K562 (cell line): ENCODE measurements at regions not wholly inside any gene's neighbourhood (a gene's known extent, or its start where the extent isn't known, plus 50 kb on each side); places are given as distances from the start of the nearest gene placed in this dataset.

Experiments
- ATAC-seq: fragments of 200-7000 bp; cut with Tn5 transposase; 3 replicates; pipeline ENCODE4 v1.9.1; 2020; ENCODE audit warnings: moderate library complexity
- BruUV-seq: library from RNA; stranded (reverse); fragments of 400-500 nt; replicated peaks from 2 replicates; lab custom pipeline; 2021; lab: Mats Ljungman, UMichigan
- CTCF ChIA-PET: fragments of 300-600 bp; formaldehyde crosslinking; extraction: SDS; loops from one replicate; lab custom pipeline; 2021; ENCODE audit warnings: low intra/inter-chr PET ratio; lab: Yijun Ruan, JAX
- POLR2A ChIA-PET: fragments of 300-600, 350-650 bp; sonication (Branson Sonifier 250); formaldehyde crosslinking; extraction: SDS; loops from one replicate; lab custom pipeline; 2021; ENCODE audit warnings: antibody characterized with exemption, inconsistent platforms; lab: Yijun Ruan, JAX
- DNase-seq, 4 experiments: peaks; one replicate each; pipeline versions ENCODE4 v3.0.0 to v3.0.0-alpha.2; 2011 to 2018; ENCODE audit warnings: low spot score in 3 of 4, mixed read lengths in 3 of 4; ENCODE audit errors: extremely low read depth in 1 of 4
- FAIRE-seq: peaks from 2 replicates; lab custom pipeline; 2011; peaks lifted over from hg19 to GRCh38; lab: Jason Lieb, UNC
- H2AFZ ChIP-seq: 2 replicates; pipeline ENCODE4 v1.6.0; 2011; ENCODE audit warnings: low read depth, low read length, control low read depth, inconsistent platforms
- H3K27ac ChIP-seq: fragments of 200-600 bp; 3 replicates; pipeline ENCODE4 v1.8.0; 2011; ENCODE audit warnings: low read depth, mild to moderate bottlenecking, control low read depth, inconsistent platforms, low read length, moderate library complexity, mixed read lengths; ENCODE audit errors: extremely low read depth
- H3K27me3 ChIP-seq, 2 experiments: fragments of 300-600 bp in 1 of 2; 2 replicates in 1 of 2; 3 replicates in 1 of 2; pipeline versions ENCODE4 v1.6.0 to v1.8.0; 2011; ENCODE audit warnings: inconsistent platforms in 2 of 2, low read length in 2 of 2, mild to moderate bottlenecking in 1 of 2, mixed read lengths in 1 of 2, moderate library complexity in 1 of 2; ENCODE audit not compliant: control insufficient read depth in 2 of 2, insufficient read depth in 2 of 2
- H3K36me3 ChIP-seq: fragments of 300-600 bp; 3 replicates; pipeline ENCODE4 v1.8.0; 2011; ENCODE audit warnings: mild to moderate bottlenecking, low read length, inconsistent platforms; ENCODE audit not compliant: control insufficient read depth, insufficient read depth
- H3K4me1 ChIP-seq, 2 experiments: fragments of 200-600 bp in 1 of 2; replicated peaks in 1 of 2; 2 replicates in 1 of 2; 3 replicates in 1 of 2; pipeline versions ENCODE4 v1.5.1 to v1.8.0; 2011; ENCODE audit warnings: inconsistent platforms in 2 of 2, low read length in 2 of 2, mild to moderate bottlenecking in 1 of 2, mixed read lengths in 1 of 2, moderate library complexity in 1 of 2; ENCODE audit not compliant: control insufficient read depth in 2 of 2, insufficient read depth in 2 of 2
- H3K4me2 ChIP-seq: 2 replicates; pipeline ENCODE4 v1.6.1; 2011; ENCODE audit warnings: low read length, control low read depth, inconsistent platforms, mixed read lengths; ENCODE audit not compliant: insufficient read depth
- H3K4me3 ChIP-seq: fragments of 200-600 bp; sonication (generic), shearing (Covaris generic); 2 replicates; pipeline ENCODE4 v1.5.1; 2016; ENCODE audit warnings: control low read depth, inconsistent platforms
- H3K79me2 ChIP-seq: fragments of 200-600 bp; 3 replicates; pipeline ENCODE4 v1.8.0; 2011; ENCODE audit warnings: low read length, inconsistent platforms; ENCODE audit not compliant: control insufficient read depth, insufficient read depth
- H3K9ac ChIP-seq, 2 experiments: 2 replicates each; pipeline versions ENCODE4 v1.6.0 to v1.6.1; 2011; ENCODE audit warnings: low read depth in 2 of 2, low read length in 2 of 2, control low read depth in 1 of 2, inconsistent platforms in 1 of 2, mild to moderate bottlenecking in 1 of 2, mixed read lengths in 1 of 2; ENCODE audit not compliant: insufficient read depth in 1 of 2
- H3K9me1 ChIP-seq: one replicate; pipeline ENCODE4 v1.6.0; 2011; ENCODE audit warnings: inconsistent platforms, mild to moderate bottlenecking, low read length, moderate library complexity; ENCODE audit not compliant: control insufficient read depth, insufficient read depth
- H3K9me3 ChIP-seq: replicated peaks from 2 replicates; pipeline ENCODE4 v1.5.1; 2011; ENCODE audit warnings: low read depth, low read length, inconsistent platforms; ENCODE audit not compliant: control insufficient read depth, insufficient read depth
- H4K20me1 ChIP-seq: replicated peaks from 2 replicates; pipeline ENCODE4 v1.6.1; 2011; ENCODE audit warnings: low read length, inconsistent platforms, mixed read lengths; ENCODE audit not compliant: control insufficient read depth, insufficient read depth
- FOXK2 ChIP-seq, 2 experiments: fragments of 450-650 bp; IDR thresholded peaks in 1 of 2; conservative IDR thresholded peaks in 1 of 2; 2 replicates each; pipeline ENCODE4 v1.6.1; 2016; ENCODE audit warnings: low read depth in 2 of 2, mild to moderate bottlenecking in 1 of 2
- KLF6 ChIP-seq: fragments of 250-450 bp; sonication (Bioruptor Pico); IDR thresholded peaks from 2 replicates; pipeline ENCODE4 v1.4.0; 2020; ENCODE audit warnings: mild to moderate bottlenecking, moderate library complexity, borderline replicate concordance
- MIER1 ChIP-seq: fragments of 450-650 bp; IDR thresholded peaks from 2 replicates; pipeline ENCODE4 v1.6.1; 2016; ENCODE audit warnings: antibody characterized with exemption, mild to moderate bottlenecking, low read depth
- POLR2AphosphoS5 ChIP-seq: IDR thresholded peaks from 2 replicates; pipeline ENCODE4 v1.6.1; 2011; ENCODE audit warnings: mild to moderate bottlenecking, low read depth, low read length, moderate library complexity; ENCODE audit not compliant: control insufficient read depth, insufficient read depth
- TCFL5 ChIP-seq: fragments of 250-450 bp; sonication (Bioruptor Pico); conservative IDR thresholded peaks from 2 replicates; pipeline ENCODE4 v1.6.1; 2021; ENCODE audit warnings: mild to moderate bottlenecking, moderate library complexity, matching md5 sums
- THRAP3 ChIP-seq: fragments of 450-650 bp; IDR thresholded peaks from 2 replicates; pipeline ENCODE4 v1.6.1; 2016; ENCODE audit warnings: mild to moderate bottlenecking, inconsistent platforms, borderline replicate concordance
- YBX1 ChIP-seq: fragments of 450-650 bp; IDR thresholded peaks from 2 replicates; pipeline ENCODE4 v1.7.1; 2016; ENCODE audit warnings: mild to moderate bottlenecking
- ZBTB7A ChIP-seq: IDR thresholded peaks from 2 replicates; pipeline ENCODE4 v1.6.1; 2011; ENCODE audit warnings: low read depth, mild to moderate bottlenecking, low read length, moderate library complexity, borderline replicate concordance; ENCODE audit not compliant: control insufficient read depth
- ZNF133 ChIP-seq: fragments of 250-450 bp; sonication (Bioruptor Pico); IDR thresholded peaks from 2 replicates; pipeline ENCODE4 v1.4.0; 2020; ENCODE audit warnings: mild to moderate bottlenecking
- ZNF146 ChIP-seq: IDR thresholded peaks from one replicate; pipeline ENCODE4 v1.6.1; 2018; ENCODE audit warnings: missing compliant biosample characterization; ENCODE audit not compliant: unreplicated experiment
- ZNF23 ChIP-seq: fragments of 250-450 bp; sonication (Bioruptor Pico); IDR thresholded peaks from 2 replicates; pipeline ENCODE4 v1.4.0; 2020; ENCODE audit warnings: mild to moderate bottlenecking
- ZNF311 ChIP-seq: fragments of 250-450 bp; sonication (Bioruptor Pico); IDR thresholded peaks from 2 replicates; pipeline ENCODE4 v1.4.0; 2020; ENCODE audit warnings: mild to moderate bottlenecking, moderate library complexity
- ZNF778 ChIP-seq: fragments of 450-650 bp; formaldehyde crosslinking; IDR thresholded peaks from 2 replicates; pipeline ENCODE4 v1.4.0; 2020; ENCODE audit warnings: mild to moderate bottlenecking, moderate library complexity
- ZSCAN32 ChIP-seq: fragments of 450-650 bp; formaldehyde crosslinking; IDR thresholded peaks from 2 replicates; pipeline ENCODE4 v1.4.0; 2020; ENCODE audit warnings: mild to moderate bottlenecking, moderate library complexity
- WGBS: fragments of 100-300 bp; shearing (Covaris generic); methylation state at CpG from one replicate; pipeline ENCODE4 v1.1.6; 2016; ENCODE audit warnings: low coverage, mixed read lengths; ENCODE audit not compliant: insufficient coverage; ENCODE audit errors: missing lambda C conversion rate; 5-methylcytosine and 5-hydroxymethylcytosine counted together
- in situ Hi-C: fragments of 300-500 bp; cut with MboI; formaldehyde crosslinking; loops from 4 replicates; pipeline ENCODE4 v1.15.0; 2018; ENCODE audit warnings: inconsistent platforms, mixed read lengths
- intact Hi-C: fragments of 100-400 bp; cut with micrococcal nuclease; formaldehyde crosslinking; loops from 2 replicates; pipeline ENCODE4 v1.14.2; 2022
- TF ChIP-seq, protein P1 (sequence below): fragments of 250-450 bp; sonication (Bioruptor Pico); IDR thresholded peaks from 2 replicates; pipeline ENCODE4 v1.8.0; 2021; ENCODE audit warnings: moderate library complexity, mild to moderate bottlenecking, inconsistent platforms
- TF ChIP-seq, protein P2 (sequence below): sonication (generic); formaldehyde crosslinking; IDR thresholded peaks from 2 replicates; pipeline ENCODE4 v1.8.1; 2023; ENCODE audit warnings: mild to moderate bottlenecking, missing genetic modification reagents
- TF ChIP-seq, protein P3 (sequence below): fragments of 250-450 bp; sonication (Bioruptor Pico); IDR thresholded peaks from 2 replicates; pipeline ENCODE4 v1.6.1; 2021; ENCODE audit warnings: mild to moderate bottlenecking
- TF ChIP-seq, protein P4 (sequence below): fragments of 250-450 bp; sonication (Bioruptor Pico); IDR thresholded peaks from 2 replicates; pipeline ENCODE4 v1.8.0; 2021; ENCODE audit warnings: moderate library complexity, mild to moderate bottlenecking, inconsistent platforms
- TF ChIP-seq, protein P5 (sequence below): fragments of 450-650 bp; IDR thresholded peaks from 2 replicates; pipeline ENCODE4 v1.6.1; 2016; ENCODE audit warnings: missing biosample characterization, missing genetic modification characterization

DNA sequence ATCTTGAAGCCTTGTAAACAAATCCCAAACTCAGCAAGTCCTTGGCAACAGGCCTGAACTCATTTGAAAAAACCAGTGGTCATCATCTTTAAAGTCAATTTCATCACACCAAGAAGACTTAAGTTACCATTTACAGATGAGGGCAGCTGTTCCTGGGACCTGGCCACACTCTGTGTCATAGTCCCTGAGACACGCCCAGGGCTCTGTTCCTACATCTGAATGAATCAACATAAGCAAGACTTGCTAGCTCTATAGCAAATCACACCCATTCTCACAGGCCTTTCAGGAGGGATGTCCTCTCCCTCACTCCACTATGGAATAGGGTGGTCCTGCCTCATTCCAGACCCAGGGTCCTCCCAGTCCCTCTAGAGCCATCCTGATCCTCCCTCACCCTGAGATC, 142.8 kb downstream of the NSG2 start:
- Histone ChIP-seq H3K27me3 (peaks cover 9 to 62% of the 10 kb centered on the region in 2 experiments; a peak in 4 of 5 replicates), H3K9me3 (no peaks in the 10 kb centered on the region), H3K79me2 (no peaks in the 10 kb centered on the region), H4K20me1 (no peaks in the 10 kb centered on the region), H3K4me3 (no peak overlapping the region), H3K4me2 (no peak overlapping the region), H2AFZ (no peak overlapping the region), H3K36me3 (no peaks in the 10 kb centered on the region), H3K9me1 (no peaks in the 10 kb centered on the region), H3K27ac (no peak overlapping the region), H3K9ac (no peak overlapping the region), H3K4me1 (no peaks in the 10 kb centered on the region)
- ChIA-PET CTCF (no interaction called here), POLR2A (interaction anchor here (0.6 to 0.8 kb wide), 2 partner anchors 54 to 171 kb away, joined by 3 read pairs; no protein-coding TSS in a partner anchor)
- DNase-seq, result peak in 2 of 4 experiments; percentile 20 to 33
- no TSS peak for BruUV-seq
- in situ Hi-C loops (no loop called here), intact Hi-C loops (no loop called here)
- FAIRE-seq, result peak; percentile 62
- 0% methylated on average over 1 of the region's 1 CpG for WGBS
- ATAC-seq, result peak; percentile 81
- TF ChIP-seq, protein P1, sequence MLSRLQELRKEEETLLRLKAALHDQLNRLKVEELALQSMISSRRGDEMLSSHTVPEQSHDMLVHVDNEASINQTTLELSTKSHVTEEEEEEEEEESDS (CRISPR knock-in tag), result peak; percentile 69
- TF ChIP-seq, protein P2, sequence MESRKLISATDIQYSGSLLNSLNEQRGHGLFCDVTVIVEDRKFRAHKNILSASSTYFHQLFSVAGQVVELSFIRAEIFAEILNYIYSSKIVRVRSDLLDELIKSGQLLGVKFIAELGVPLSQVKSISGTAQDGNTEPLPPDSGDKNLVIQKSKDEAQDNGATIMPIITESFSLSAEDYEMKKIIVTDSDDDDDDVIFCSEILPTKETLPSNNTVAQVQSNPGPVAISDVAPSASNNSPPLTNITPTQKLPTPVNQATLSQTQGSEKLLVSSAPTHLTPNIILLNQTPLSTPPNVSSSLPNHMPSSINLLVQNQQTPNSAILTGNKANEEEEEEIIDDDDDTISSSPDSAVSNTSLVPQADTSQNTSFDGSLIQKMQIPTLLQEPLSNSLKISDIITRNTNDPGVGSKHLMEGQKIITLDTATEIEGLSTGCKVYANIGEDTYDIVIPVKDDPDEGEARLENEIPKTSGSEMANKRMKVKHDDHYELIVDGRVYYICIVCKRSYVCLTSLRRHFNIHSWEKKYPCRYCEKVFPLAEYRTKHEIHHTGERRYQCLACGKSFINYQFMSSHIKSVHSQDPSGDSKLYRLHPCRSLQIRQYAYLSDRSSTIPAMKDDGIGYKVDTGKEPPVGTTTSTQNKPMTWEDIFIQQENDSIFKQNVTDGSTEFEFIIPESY (CRISPR knock-in tag), result no peak
- TF ChIP-seq ZNF133 (no peak), ZSCAN32 (CRISPR knock-in tag) (no peak), THRAP3 (no peak), MIER1 (no peak), KLF6 (no peak), TCFL5 (CRISPR knock-in tag) (no peak), POLR2AphosphoS5 (peak; percentile 90), ZNF311 (no peak), FOXK2 (conservative IDR thresholded peaks at IDR 0.05 in 1 of 2, IDR thresholded peaks at IDR 0.05 in 1 of 2; ENCODE audit: low read depth in 2 of 2) (no peak), YBX1 (no peak), ZNF146 (CRISPR knock-in tag) (no peak), ZNF23 (CRISPR knock-in tag) (no peak), ZNF778 (CRISPR knock-in tag) (no peak), ZBTB7A (no peak)
- TF ChIP-seq, protein P3, sequence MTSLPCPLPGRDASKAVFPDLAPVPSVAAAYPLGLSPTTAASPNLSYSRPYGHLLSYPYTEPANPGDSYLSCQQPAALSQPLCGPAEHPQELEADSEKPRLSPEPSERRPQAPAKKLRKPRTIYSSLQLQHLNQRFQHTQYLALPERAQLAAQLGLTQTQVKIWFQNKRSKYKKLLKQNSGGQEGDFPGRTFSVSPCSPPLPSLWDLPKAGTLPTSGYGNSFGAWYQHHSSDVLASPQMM, result no peak
- TF ChIP-seq, protein P4, sequence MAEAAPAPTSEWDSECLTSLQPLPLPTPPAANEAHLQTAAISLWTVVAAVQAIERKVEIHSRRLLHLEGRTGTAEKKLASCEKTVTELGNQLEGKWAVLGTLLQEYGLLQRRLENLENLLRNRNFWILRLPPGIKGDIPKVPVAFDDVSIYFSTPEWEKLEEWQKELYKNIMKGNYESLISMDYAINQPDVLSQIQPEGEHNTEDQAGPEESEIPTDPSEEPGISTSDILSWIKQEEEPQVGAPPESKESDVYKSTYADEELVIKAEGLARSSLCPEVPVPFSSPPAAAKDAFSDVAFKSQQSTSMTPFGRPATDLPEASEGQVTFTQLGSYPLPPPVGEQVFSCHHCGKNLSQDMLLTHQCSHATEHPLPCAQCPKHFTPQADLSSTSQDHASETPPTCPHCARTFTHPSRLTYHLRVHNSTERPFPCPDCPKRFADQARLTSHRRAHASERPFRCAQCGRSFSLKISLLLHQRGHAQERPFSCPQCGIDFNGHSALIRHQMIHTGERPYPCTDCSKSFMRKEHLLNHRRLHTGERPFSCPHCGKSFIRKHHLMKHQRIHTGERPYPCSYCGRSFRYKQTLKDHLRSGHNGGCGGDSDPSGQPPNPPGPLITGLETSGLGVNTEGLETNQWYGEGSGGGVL (CRISPR knock-in tag), result no peak
- TF ChIP-seq, protein P5, sequence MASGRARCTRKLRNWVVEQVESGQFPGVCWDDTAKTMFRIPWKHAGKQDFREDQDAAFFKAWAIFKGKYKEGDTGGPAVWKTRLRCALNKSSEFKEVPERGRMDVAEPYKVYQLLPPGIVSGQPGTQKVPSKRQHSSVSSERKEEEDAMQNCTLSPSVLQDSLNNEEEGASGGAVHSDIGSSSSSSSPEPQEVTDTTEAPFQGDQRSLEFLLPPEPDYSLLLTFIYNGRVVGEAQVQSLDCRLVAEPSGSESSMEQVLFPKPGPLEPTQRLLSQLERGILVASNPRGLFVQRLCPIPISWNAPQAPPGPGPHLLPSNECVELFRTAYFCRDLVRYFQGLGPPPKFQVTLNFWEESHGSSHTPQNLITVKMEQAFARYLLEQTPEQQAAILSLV (tag), result no peak
